ENCODE measurements at regions not wholly inside any gene's neighbourhood (a gene's known extent, or its start where the extent isn't known, plus 50 kb on each side); places are given as distances from the start of the nearest gene placed in this dataset.

- TF ChIP-seq CTCF (IDR thresholded peaks at IDR 0.05) = no peak
- TF ChIP-seq POLR2A (IDR thresholded peaks at IDR 0.05) = no peak
- no peak for TF ChIP-seq POLR2AphosphoS5 (IDR thresholded peaks at IDR 0.05)
Measured at GRCh38 chr5:45062044-45062443, 253.3 kb downstream of the MRPS30 start.

All from breast epithelium (tissue), 3 donors.